ENCODE measurements at regions not wholly inside any gene's neighbourhood (a gene's known extent, or its start where the extent isn't known, plus 50 kb on each side); places are given as distances from the start of the nearest gene placed in this dataset.

- 69% methylated on average over 4 of the region's 20 CpGs for WGBS
- TF ChIP-seq CTCF (IDR thresholded peaks at IDR 0.05) (peak; percentile 30 to 43 (median 33)), EP300 (IDR thresholded peaks at IDR 0.05) (no peak), POLR2A (IDR thresholded peaks at IDR 0.05; ENCODE audit: low read depth) (no peak)
- no peak overlapping the region for H3K27ac ChIP-seq (replicated peaks in 1 of 4)
- no peaks in the 10 kb centered on the region for H3K4me1 ChIP-seq
- H3K36me3 ChIP-seq = no peaks in the 10 kb centered on the region
- no peak overlapping the region for H3K4me3 ChIP-seq
- H3K9me3 ChIP-seq = no peaks in the 10 kb centered on the region
- DNase-seq (ENCODE audit: extremely low spot score) = no peak
- intact Hi-C loops (cut with DNase I) = no loop called here
- peaks cover 0 to 31% (median 0%) of the 10 kb centered on the region in 4 donors for H3K27me3 ChIP-seq
Measured at GRCh38 chr11:135075740-135076139, 663.7 kb upstream of the B3GAT1 start.

- intact Hi-C loops (cut with DNase I) = no loop called here
- DNase-seq (ENCODE audit: extremely low spot score) = no peak
- H3K9me3 ChIP-seq = no peaks in the 10 kb centered on the region
- peaks cover 0 to 42% (median 0%) of the 10 kb centered on the region in 4 donors for H3K27me3 ChIP-seq
- no peak for TF ChIP-seq POLR2A (IDR thresholded peaks at IDR 0.05; ENCODE audit: low read depth)
- TF ChIP-seq EP300 (IDR thresholded peaks at IDR 0.05) = no peak
- TF ChIP-seq POLR2AphosphoS5 (IDR thresholded peaks at IDR 0.05) = no peak
- H3K36me3 ChIP-seq = no peaks in the 10 kb centered on the region
- H3K27ac ChIP-seq (replicated peaks in 1 of 4) = no peak overlapping the region
- 84% methylated on average over 4 of the region's 5 CpGs for WGBS
- H3K4me1 ChIP-seq = no peaks in the 10 kb centered on the region
- H3K4me3 ChIP-seq = no peak overlapping the region
Measured at GRCh38 chr11:135074397-135074998, 662.5 kb upstream of the B3GAT1 start.

- no peak overlapping the region for H3K4me3 ChIP-seq
- no peaks in the 10 kb centered on the region for H3K9me3 ChIP-seq
- no peak for DNase-seq (ENCODE audit: extremely low spot score)
- no peaks in the 10 kb centered on the region for H3K36me3 ChIP-seq
- H3K4me1 ChIP-seq = no peaks in the 10 kb centered on the region
- 92% methylated on average over 2 of the region's 5 CpGs for WGBS
- peaks cover 0 to 46% (median 3%) of the 10 kb centered on the region in 4 donors for H3K27me3 ChIP-seq
- H3K27ac ChIP-seq (replicated peaks in 1 of 4) = no peak overlapping the region
- intact Hi-C loops (cut with DNase I) = no loop called here
- TF ChIP-seq POLR2A (IDR thresholded peaks at IDR 0.05; ENCODE audit: low read depth) (no peak), POLR2AphosphoS5 (IDR thresholded peaks at IDR 0.05) (no peak), CTCF (IDR thresholded peaks at IDR 0.05) (no peak), EP300 (IDR thresholded peaks at IDR 0.05) (no peak)
Measured at GRCh38 chr11:135073870-135074269, 661.8 kb upstream of the B3GAT1 start.

- Histone ChIP-seq H3K36me3 (no peaks in the 10 kb centered on the region), H3K9me3 (no peaks in the 10 kb centered on the region), H3K4me1 (no peaks in the 10 kb centered on the region), H3K27ac (replicated peaks in 1 of 4) (no peak overlapping the region), H3K27me3 (peaks cover 0 to 51% (median 4%) of the 10 kb centered on the region in 4 donors), H3K4me3 (no peak overlapping the region)
- DNase-seq (ENCODE audit: extremely low spot score) = no peak
- WGBS = 73% methylated on average over 7 of the region's 7 CpGs
- TF ChIP-seq POLR2A (IDR thresholded peaks at IDR 0.05; ENCODE audit: low read depth) (no peak), EP300 (IDR thresholded peaks at IDR 0.05) (no peak), POLR2AphosphoS5 (IDR thresholded peaks at IDR 0.05) (no peak), CTCF (IDR thresholded peaks at IDR 0.05) (no peak)
- intact Hi-C loops (cut with DNase I) = no loop called here
Measured at GRCh38 chr11:135073381-135073780, 661.3 kb upstream of the B3GAT1 start.

GRCh38 chr11:135069890-135070289 is 657.8 kb upstream of the B3GAT1 start:
- WGBS = 57% methylated on average over 4 of the region's 4 CpGs
- no peaks in the 10 kb centered on the region for H3K9me3 ChIP-seq
- intact Hi-C loops (cut with DNase I) = no loop called here

More at GRCh38 chr11:135069890-135070289, 657.8 kb upstream of the B3GAT1 start:
- no peaks in the 10 kb centered on the region for H3K4me1 ChIP-seq
- DNase-seq (ENCODE audit: extremely low spot score) = no peak
- peaks cover 0 to 61% (median 4%) of the 10 kb centered on the region in 4 donors for H3K27me3 ChIP-seq
- H3K27ac ChIP-seq (replicated peaks in 1 of 4) = no peak overlapping the region
- no peak overlapping the region for H3K4me3 ChIP-seq
- no peaks in the 10 kb centered on the region for H3K36me3 ChIP-seq
- no peak for TF ChIP-seq CTCF (IDR thresholded peaks at IDR 0.05)

All from esophagus muscularis mucosa (tissue), 4 donors.